Neural cell (in vitro differentiated cells): ENCODE measurements at regions not wholly inside any gene's neighbourhood (a gene's known extent, or its start where the extent isn't known, plus 50 kb on each side); places are given as distances from the start of the nearest gene placed in this dataset.

Experiments
- H2AFZ ChIP-seq: fragments of 200-600, 300-800 bp; sonication (generic), shearing (Covaris generic); 2 replicates; pipeline ENCODE4 v1.6.0; 2014; ENCODE audit warnings: low read depth, mild to moderate bottlenecking, antibody characterized with exemption, low read length, moderate library complexity
- H3F3A ChIP-seq: fragments of 200-600 bp; shearing (Covaris generic); 2 replicates; pipeline ENCODE4 v1.6.1; 2016; ENCODE audit warnings: mild to moderate bottlenecking, moderate library complexity, mixed read lengths, antibody characterized with exemption, low read length; ENCODE audit not compliant: insufficient read depth, poor library complexity, severe bottlenecking
- H3K27ac ChIP-seq: fragments of 200-600, 300-800 bp; sonication (generic), shearing (Covaris generic); 2 replicates; pipeline ENCODE4 v1.5.1; 2014; ENCODE audit warnings: mild to moderate bottlenecking, low read length, moderate library complexity
- H3K27me3 ChIP-seq: fragments of 300-800, 200-600 bp; sonication (generic), shearing (Covaris generic); 2 replicates; pipeline ENCODE4 v1.6.0; 2014; ENCODE audit warnings: mild to moderate bottlenecking, low read depth, low read length, moderate library complexity; ENCODE audit not compliant: insufficient read depth
- H3K36me3 ChIP-seq: fragments of 300-800, 200-600 bp; sonication (generic), shearing (Covaris generic); 2 replicates; pipeline ENCODE4 v1.5.1; 2014; ENCODE audit warnings: mild to moderate bottlenecking, antibody characterized with exemption, low read length, moderate library complexity; ENCODE audit not compliant: insufficient read depth
- H3K4me2 ChIP-seq: fragments of 300-800, 200-600 bp; sonication (generic), shearing (Covaris generic); 2 replicates; pipeline ENCODE4 v1.6.0; 2014; ENCODE audit warnings: mild to moderate bottlenecking, low read length
- H3K4me3 ChIP-seq: fragments of 300-800, 200-600 bp; sonication (generic), shearing (Covaris generic); 2 replicates; pipeline ENCODE4 v1.5.1; 2014; ENCODE audit warnings: mild to moderate bottlenecking, low read length, moderate library complexity
- H3K79me2 ChIP-seq: fragments of 200-600 bp; shearing (Covaris generic); replicated peaks from 2 replicates; pipeline ENCODE4 v1.6.0; 2014; ENCODE audit warnings: mild to moderate bottlenecking, low read length, moderate library complexity; ENCODE audit not compliant: insufficient read depth
- H3K9ac ChIP-seq: fragments of 300-800, 200-600 bp; sonication (generic), shearing (Covaris generic); 2 replicates; pipeline ENCODE4 v1.6.1; 2016; ENCODE audit warnings: mild to moderate bottlenecking, low read length, mixed read lengths
- H3K9me2 ChIP-seq: fragments of 200-600 bp; shearing (Covaris generic); 2 replicates; pipeline ENCODE4 v1.6.1; 2016; ENCODE audit warnings: mild to moderate bottlenecking, low read length, mixed read lengths; ENCODE audit not compliant: insufficient read depth
- H3K9me3 ChIP-seq: fragments of 200-600, 300-800 bp; sonication (generic), shearing (Covaris generic); 2 replicates; pipeline ENCODE4 v1.6.1; 2016; ENCODE audit warnings: mild to moderate bottlenecking, mixed run types, low read length, moderate library complexity, mixed read lengths
- H4K20me1 ChIP-seq: fragments of 200-600 bp; shearing (Covaris generic); 2 replicates; pipeline ENCODE4 v1.6.1; 2016; ENCODE audit warnings: mild to moderate bottlenecking, mixed run types; ENCODE audit not compliant: insufficient read depth
- EZH2 ChIP-seq: fragments of 200-600, 300-800 bp; shearing (Covaris generic), sonication (generic); IDR thresholded peaks from 2 replicates; pipeline ENCODE4 v1.6.1; 2014; ENCODE audit warnings: antibody characterized with exemption, low read length, borderline replicate concordance, mild to moderate bottlenecking; ENCODE audit not compliant: insufficient read depth, poor library complexity, severe bottlenecking
- MXI1 ChIP-seq: fragments of 450-650 bp; conservative IDR thresholded peaks from 2 replicates; pipeline ENCODE4 v1.6.1; 2014; ENCODE audit warnings: antibody characterized with exemption, mild to moderate bottlenecking; ENCODE audit not compliant: poor library complexity, severe bottlenecking
- POLR2AphosphoS5 ChIP-seq: IDR thresholded peaks from 2 replicates; pipeline ENCODE4 v1.6.1; 2012
- SMC3 ChIP-seq: fragments of 450-650 bp; conservative IDR thresholded peaks from 2 replicates; pipeline ENCODE4 v1.6.1; 2014; ENCODE audit warnings: antibody characterized with exemption, mild to moderate bottlenecking, moderate library complexity; ENCODE audit not compliant: poor library complexity
- TAF1 ChIP-seq: IDR thresholded peaks from 2 replicates; pipeline ENCODE4 v1.6.1; 2012; ENCODE audit warnings: low read depth
- TF ChIP-seq, protein P1 (sequence below): fragments of 450-650 bp; IDR thresholded peaks from 2 replicates; pipeline ENCODE4 v1.5.1; 2014; ENCODE audit warnings: antibody characterized with exemption, mild to moderate bottlenecking, moderate library complexity; ENCODE audit not compliant: poor library complexity, severe bottlenecking
- TF ChIP-seq, protein P2 (sequence below): IDR thresholded peaks from 2 replicates; pipeline ENCODE4 v1.6.1; 2012; ENCODE audit warnings: borderline replicate concordance

GRCh38 chr6:125571207-125571755 is 178.2 kb upstream of the HEY2 start:
- no peak overlapping the region for H3K9ac ChIP-seq
- H3K4me2 ChIP-seq: no peak overlapping the region
- no peaks in the 10 kb centered on the region for H4K20me1 ChIP-seq
- TF ChIP-seq, protein P1, sequence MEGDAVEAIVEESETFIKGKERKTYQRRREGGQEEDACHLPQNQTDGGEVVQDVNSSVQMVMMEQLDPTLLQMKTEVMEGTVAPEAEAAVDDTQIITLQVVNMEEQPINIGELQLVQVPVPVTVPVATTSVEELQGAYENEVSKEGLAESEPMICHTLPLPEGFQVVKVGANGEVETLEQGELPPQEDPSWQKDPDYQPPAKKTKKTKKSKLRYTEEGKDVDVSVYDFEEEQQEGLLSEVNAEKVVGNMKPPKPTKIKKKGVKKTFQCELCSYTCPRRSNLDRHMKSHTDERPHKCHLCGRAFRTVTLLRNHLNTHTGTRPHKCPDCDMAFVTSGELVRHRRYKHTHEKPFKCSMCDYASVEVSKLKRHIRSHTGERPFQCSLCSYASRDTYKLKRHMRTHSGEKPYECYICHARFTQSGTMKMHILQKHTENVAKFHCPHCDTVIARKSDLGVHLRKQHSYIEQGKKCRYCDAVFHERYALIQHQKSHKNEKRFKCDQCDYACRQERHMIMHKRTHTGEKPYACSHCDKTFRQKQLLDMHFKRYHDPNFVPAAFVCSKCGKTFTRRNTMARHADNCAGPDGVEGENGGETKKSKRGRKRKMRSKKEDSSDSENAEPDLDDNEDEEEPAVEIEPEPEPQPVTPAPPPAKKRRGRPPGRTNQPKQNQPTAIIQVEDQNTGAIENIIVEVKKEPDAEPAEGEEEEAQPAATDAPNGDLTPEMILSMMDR: no peak
- TF ChIP-seq SMC3: no peak
- H3K36me3 ChIP-seq: no peaks in the 10 kb centered on the region
- no peaks in the 10 kb centered on the region for H3F3A ChIP-seq
- no peaks in the 10 kb centered on the region for H3K79me2 ChIP-seq
- H3K27ac ChIP-seq: no peak overlapping the region
- no peaks in the 10 kb centered on the region for H3K9me3 ChIP-seq
- H2AFZ ChIP-seq: no peak overlapping the region
- H3K9me2 ChIP-seq: no peaks in the 10 kb centered on the region
- H3K4me3 ChIP-seq: no peak overlapping the region
- no peaks in the 10 kb centered on the region for H3K27me3 ChIP-seq

DNA sequence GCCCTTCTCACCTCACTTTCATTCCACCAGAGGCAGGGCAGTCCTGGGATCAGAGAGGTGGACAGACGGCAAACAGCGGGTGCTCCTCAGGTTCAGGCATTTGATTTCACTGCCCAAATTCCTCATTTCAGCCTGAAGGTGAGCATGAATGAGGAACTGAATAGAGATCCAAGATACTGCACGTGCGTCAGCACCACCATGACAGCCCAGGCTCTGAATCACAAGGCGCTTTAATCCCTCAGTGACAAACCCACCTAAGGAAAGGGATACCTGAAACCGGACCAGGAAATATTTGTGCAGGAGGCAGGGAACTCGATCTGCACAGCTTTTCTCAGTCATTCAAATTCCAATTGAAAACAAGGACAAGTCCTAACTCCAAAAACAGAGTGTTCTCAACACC is 174.8 kb upstream of the HEY2 start:
- no peak overlapping the region for H3K4me3 ChIP-seq
- no peak overlapping the region for H3K4me2 ChIP-seq
- H3K27me3 ChIP-seq: no peaks in the 10 kb centered on the region
- no peak overlapping the region for H3K27ac ChIP-seq
- no peaks in the 10 kb centered on the region for H3K79me2 ChIP-seq
- H3K36me3 ChIP-seq: no peaks in the 10 kb centered on the region
- no peaks in the 10 kb centered on the region for H4K20me1 ChIP-seq
- no peaks in the 10 kb centered on the region for H3K9me2 ChIP-seq
- no peaks in the 10 kb centered on the region for H3K9me3 ChIP-seq
- no peaks in the 10 kb centered on the region for H3F3A ChIP-seq
- no peak overlapping the region for H3K9ac ChIP-seq
- TF ChIP-seq EZH2 (no peak), SMC3 (no peak), TAF1 (no peak), MXI1 (no peak), POLR2AphosphoS5 (no peak)
- TF ChIP-seq, protein P2, sequence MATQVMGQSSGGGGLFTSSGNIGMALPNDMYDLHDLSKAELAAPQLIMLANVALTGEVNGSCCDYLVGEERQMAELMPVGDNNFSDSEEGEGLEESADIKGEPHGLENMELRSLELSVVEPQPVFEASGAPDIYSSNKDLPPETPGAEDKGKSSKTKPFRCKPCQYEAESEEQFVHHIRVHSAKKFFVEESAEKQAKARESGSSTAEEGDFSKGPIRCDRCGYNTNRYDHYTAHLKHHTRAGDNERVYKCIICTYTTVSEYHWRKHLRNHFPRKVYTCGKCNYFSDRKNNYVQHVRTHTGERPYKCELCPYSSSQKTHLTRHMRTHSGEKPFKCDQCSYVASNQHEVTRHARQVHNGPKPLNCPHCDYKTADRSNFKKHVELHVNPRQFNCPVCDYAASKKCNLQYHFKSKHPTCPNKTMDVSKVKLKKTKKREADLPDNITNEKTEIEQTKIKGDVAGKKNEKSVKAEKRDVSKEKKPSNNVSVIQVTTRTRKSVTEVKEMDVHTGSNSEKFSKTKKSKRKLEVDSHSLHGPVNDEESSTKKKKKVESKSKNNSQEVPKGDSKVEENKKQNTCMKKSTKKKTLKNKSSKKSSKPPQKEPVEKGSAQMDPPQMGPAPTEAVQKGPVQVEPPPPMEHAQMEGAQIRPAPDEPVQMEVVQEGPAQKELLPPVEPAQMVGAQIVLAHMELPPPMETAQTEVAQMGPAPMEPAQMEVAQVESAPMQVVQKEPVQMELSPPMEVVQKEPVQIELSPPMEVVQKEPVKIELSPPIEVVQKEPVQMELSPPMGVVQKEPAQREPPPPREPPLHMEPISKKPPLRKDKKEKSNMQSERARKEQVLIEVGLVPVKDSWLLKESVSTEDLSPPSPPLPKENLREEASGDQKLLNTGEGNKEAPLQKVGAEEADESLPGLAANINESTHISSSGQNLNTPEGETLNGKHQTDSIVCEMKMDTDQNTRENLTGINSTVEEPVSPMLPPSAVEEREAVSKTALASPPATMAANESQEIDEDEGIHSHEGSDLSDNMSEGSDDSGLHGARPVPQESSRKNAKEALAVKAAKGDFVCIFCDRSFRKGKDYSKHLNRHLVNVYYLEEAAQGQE: no peak
- TF ChIP-seq, protein P1: no peak
- H2AFZ ChIP-seq: no peak overlapping the region
